Tibial artery (tissue), 4 donors: ENCODE measurements at regions not wholly inside any gene's neighbourhood (a gene's known extent, or its start where the extent isn't known, plus 50 kb on each side); places are given as distances from the start of the nearest gene placed in this dataset.

Experiments
- DNase-seq, 2 donors: peaks; one replicate each; pipeline ENCODE4 v3.0.0-alpha.2; 2019
- H3K27ac ChIP-seq, 2 donors: fragments of 200-600 bp; sonication (generic) in 1 of 2; 1 replicate in 1 of 2; 2 replicates in 1 of 2; pipeline ENCODE4 v1.5.1; 2018 to 2019; ENCODE audit warnings: mild to moderate bottlenecking in 1 of 2
- H3K27me3 ChIP-seq, 2 donors: fragments of 200-600 bp; sonication (generic) in 1 of 2; one replicate each; pipeline versions ENCODE4 v1.5.1 to v1.6.0; 2016 to 2019
- H3K36me3 ChIP-seq, 3 donors: fragments of 200-600 bp; sonication (generic) in 2 of 3; one replicate each; pipeline ENCODE4 v1.5.1; 2016 to 2019; ENCODE audit warnings: mild to moderate bottlenecking in 2 of 3
- H3K4me1 ChIP-seq, 4 donors: fragments of 200-600 bp; sonication (generic) in 2 of 4; 1 replicate in 3 of 4; 2 replicates in 1 of 4; pipeline ENCODE4 v1.5.1; 2016 to 2019
- H3K4me3 ChIP-seq, 2 donors: fragments of 200-600 bp; sonication (generic) in 1 of 2; 1 replicate in 1 of 2; 2 replicates in 1 of 2; pipeline ENCODE4 v1.5.1; 2018 to 2019; ENCODE audit warnings: mild to moderate bottlenecking in 2 of 2
- H3K9me3 ChIP-seq, 3 donors: fragments of 200-600 bp; sonication (generic) in 1 of 3; one replicate each; pipeline ENCODE4 v1.5.1; 2016 to 2019
- intact Hi-C: fragments of 100-400 bp; cut with DNase I; formaldehyde crosslinking; loops from one replicate; pipeline ENCODE4 v1.15.0; 2023; ENCODE audit warnings: low total_unique reads
- TF ChIP-seq, protein P1 (sequence below), 2 experiments: fragments of 200-600 bp in 1 of 2; fragments of 450-650 bp in 1 of 2; IDR thresholded peaks; one replicate each; pipeline ENCODE4 v1.5.1; 2017 to 2019; ENCODE audit warnings: antibody characterized with exemption in 2 of 2, mild to moderate bottlenecking in 1 of 2, moderate library complexity in 1 of 2

DNA sequence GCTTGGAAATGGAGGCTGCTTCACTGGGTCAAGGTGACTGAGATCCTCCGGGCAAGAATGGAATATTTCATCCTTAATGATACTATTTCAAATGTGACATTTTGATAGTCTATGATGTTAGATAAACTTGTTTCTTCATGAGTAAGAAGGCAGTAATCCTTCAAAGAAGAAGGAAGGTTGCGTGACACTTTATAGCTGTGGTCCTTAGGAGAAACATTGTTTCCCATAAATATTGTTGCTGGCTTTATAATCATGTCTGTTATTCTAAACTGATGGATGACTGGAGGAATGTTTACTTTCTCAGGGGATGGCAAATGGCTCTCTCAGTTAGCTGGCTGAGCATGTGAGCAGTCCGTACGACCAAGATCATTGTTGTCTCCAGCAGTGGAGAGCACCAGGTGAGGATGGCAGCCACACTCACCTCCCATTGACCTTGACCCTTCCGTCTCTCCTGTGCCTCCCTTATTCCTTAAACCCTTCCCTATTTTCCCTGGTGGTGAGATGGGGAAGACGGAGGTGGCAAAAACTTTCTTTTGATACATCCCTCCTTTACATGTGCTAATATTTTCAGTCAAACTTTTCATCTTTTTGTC is 171.2 kb upstream of the OLIG3 start:
- H3K9me3 ChIP-seq, result no peaks in the 10 kb centered on the region
- intact Hi-C loops, result no loop called here
- no peak overlapping the region for H3K27ac ChIP-seq
- H3K4me3 ChIP-seq, result no peak overlapping the region
- TF ChIP-seq, protein P1, sequence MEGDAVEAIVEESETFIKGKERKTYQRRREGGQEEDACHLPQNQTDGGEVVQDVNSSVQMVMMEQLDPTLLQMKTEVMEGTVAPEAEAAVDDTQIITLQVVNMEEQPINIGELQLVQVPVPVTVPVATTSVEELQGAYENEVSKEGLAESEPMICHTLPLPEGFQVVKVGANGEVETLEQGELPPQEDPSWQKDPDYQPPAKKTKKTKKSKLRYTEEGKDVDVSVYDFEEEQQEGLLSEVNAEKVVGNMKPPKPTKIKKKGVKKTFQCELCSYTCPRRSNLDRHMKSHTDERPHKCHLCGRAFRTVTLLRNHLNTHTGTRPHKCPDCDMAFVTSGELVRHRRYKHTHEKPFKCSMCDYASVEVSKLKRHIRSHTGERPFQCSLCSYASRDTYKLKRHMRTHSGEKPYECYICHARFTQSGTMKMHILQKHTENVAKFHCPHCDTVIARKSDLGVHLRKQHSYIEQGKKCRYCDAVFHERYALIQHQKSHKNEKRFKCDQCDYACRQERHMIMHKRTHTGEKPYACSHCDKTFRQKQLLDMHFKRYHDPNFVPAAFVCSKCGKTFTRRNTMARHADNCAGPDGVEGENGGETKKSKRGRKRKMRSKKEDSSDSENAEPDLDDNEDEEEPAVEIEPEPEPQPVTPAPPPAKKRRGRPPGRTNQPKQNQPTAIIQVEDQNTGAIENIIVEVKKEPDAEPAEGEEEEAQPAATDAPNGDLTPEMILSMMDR (IDR thresholded peaks at IDR 0.05), result no peak
- no peak for DNase-seq
- no peaks in the 10 kb centered on the region for H3K4me1 ChIP-seq
- no peaks in the 10 kb centered on the region for H3K27me3 ChIP-seq
- no peaks in the 10 kb centered on the region for H3K36me3 ChIP-seq

DNA sequence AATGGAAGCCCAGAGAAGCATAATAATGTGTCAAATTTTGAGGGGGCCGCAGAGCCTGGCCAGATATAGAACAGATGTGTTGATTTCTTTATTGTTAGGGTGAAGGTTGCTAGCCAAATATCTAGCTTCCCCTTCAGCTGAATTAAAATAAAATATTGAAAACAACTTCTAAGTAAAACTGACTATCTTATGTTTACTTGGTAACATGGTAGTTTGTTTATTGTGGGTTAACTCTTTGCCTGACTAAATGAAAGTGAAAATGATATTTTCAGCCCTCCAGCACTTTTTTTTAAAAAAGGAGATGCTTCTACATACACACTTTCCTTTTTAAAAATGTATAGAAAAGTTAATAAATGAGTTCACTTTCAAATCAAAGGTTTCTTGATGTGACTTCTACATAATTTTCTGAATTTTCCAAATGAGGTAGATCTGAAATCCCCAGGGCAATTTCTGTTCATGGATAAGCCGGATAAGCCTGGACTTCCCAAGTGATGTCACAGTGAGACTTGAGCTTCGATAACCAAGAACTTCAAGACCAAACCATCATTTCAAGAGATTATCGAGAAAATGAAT is 172.1 kb upstream of the OLIG3 start:
- TF ChIP-seq, protein P1 (IDR thresholded peaks at IDR 0.05), result no peak
- no peak overlapping the region for H3K27ac ChIP-seq
- no peak for DNase-seq
- no peak overlapping the region for H3K4me3 ChIP-seq
- no peaks in the 10 kb centered on the region for H3K36me3 ChIP-seq
- intact Hi-C loops, result no loop called here
- H3K27me3 ChIP-seq, result no peaks in the 10 kb centered on the region
- H3K4me1 ChIP-seq, result no peaks in the 10 kb centered on the region
- H3K9me3 ChIP-seq, result no peaks in the 10 kb centered on the region

DNA sequence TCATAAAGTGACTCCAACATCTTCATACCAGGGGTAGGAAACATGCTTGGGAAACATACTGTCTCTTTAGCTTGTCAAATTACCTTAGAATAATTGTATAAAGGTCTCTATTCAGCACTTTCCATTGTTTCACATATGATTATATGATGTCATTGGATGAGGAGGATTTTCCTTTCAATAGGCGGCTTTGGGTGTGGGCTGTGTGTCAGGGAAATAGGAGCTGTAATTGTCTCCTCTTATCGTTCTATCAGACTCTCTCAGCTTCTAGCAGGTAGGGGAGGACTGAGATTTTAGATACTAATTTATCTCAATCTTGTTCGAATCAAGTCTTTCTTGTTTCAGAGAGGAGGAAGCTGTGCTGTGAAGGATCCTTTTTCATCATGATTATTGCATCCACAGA is 179.4 kb upstream of the OLIG3 start:
- intact Hi-C loops, result no loop called here
- Histone ChIP-seq H3K4me3 (no peak overlapping the region), H3K4me1 (no peaks in the 10 kb centered on the region), H3K9me3 (no peaks in the 10 kb centered on the region), H3K27ac (no peak overlapping the region), H3K27me3 (no peaks in the 10 kb centered on the region), H3K36me3 (no peaks in the 10 kb centered on the region)
- TF ChIP-seq, protein P1 (IDR thresholded peaks at IDR 0.05), result no peak
- no peak for DNase-seq

- H3K4me3 ChIP-seq, result no peak overlapping the region
- intact Hi-C loops, result no loop called here
- DNase-seq, result no peak
- no peaks in the 10 kb centered on the region for H3K4me1 ChIP-seq
- H3K27me3 ChIP-seq, result no peaks in the 10 kb centered on the region
- TF ChIP-seq, protein P1 (IDR thresholded peaks at IDR 0.05), result no peak
- H3K9me3 ChIP-seq, result no peaks in the 10 kb centered on the region
- no peaks in the 10 kb centered on the region for H3K36me3 ChIP-seq
- no peak overlapping the region for H3K27ac ChIP-seq
These were observed 182.7 kb upstream of the OLIG3 start for GRCh38 chr6:137676888-137677287.

GRCh38 chr6:137677709-137678108 is 183.5 kb upstream of the OLIG3 start:
- Histone ChIP-seq H3K4me3 (no peak overlapping the region), H3K27me3 (no peaks in the 10 kb centered on the region), H3K36me3 (no peaks in the 10 kb centered on the region), H3K27ac (no peak overlapping the region), H3K4me1 (no peaks in the 10 kb centered on the region), H3K9me3 (no peaks in the 10 kb centered on the region)
- TF ChIP-seq, protein P1 (IDR thresholded peaks at IDR 0.05), result no peak
- DNase-seq, result peak in 1 of 2 donors; percentile 58
- intact Hi-C loops, result no loop called here
